Liver (tissue), 8 donors: ENCODE measurements at regions not wholly inside any gene's neighbourhood (a gene's known extent, or its start where the extent isn't known, plus 50 kb on each side); places are given as distances from the start of the nearest gene placed in this dataset.

Experiments used
- DNase-seq: peaks from one replicate; pipeline ENCODE4 v3.0.0-alpha.2; 2017; ENCODE audit warnings: low spot score
- H3K27ac ChIP-seq, 2 donors: one replicate each; pipeline ENCODE4 v1.7.0; 2013; ENCODE audit warnings: inconsistent platforms in 2 of 2, low read length in 2 of 2, control low read depth in 1 of 2, low read depth in 1 of 2, mild to moderate bottlenecking in 1 of 2
- H3K27me3 ChIP-seq, 4 donors: one replicate each; pipeline versions ENCODE4 v1.6.1 to v1.7.0; 2013; ENCODE audit warnings: low read length in 3 of 4, inconsistent platforms in 1 of 4, mild to moderate bottlenecking in 1 of 4, moderate library complexity in 1 of 4; ENCODE audit not compliant: control insufficient read depth in 4 of 4, insufficient read depth in 4 of 4
- H3K36me3 ChIP-seq, 4 donors: one replicate each; pipeline versions ENCODE4 v1.6.1 to v1.7.0; 2013; ENCODE audit warnings: low read length in 3 of 4, mild to moderate bottlenecking in 3 of 4, low read depth in 1 of 4, moderate library complexity in 1 of 4; ENCODE audit not compliant: control insufficient read depth in 4 of 4, insufficient read depth in 3 of 4
- H3K4me1 ChIP-seq, 4 donors: one replicate each; pipeline versions ENCODE4 v1.6.1 to v1.7.0; 2013; ENCODE audit warnings: low read length in 3 of 4, mild to moderate bottlenecking in 3 of 4, moderate library complexity in 1 of 4; ENCODE audit not compliant: control insufficient read depth in 4 of 4, insufficient read depth in 4 of 4
- H3K4me3 ChIP-seq, 3 donors: one replicate each; pipeline versions ENCODE4 v1.6.1 to v1.7.0; 2013; ENCODE audit warnings: low read length in 3 of 3, control low read depth in 1 of 3, low read depth in 1 of 3, mild to moderate bottlenecking in 1 of 3
- H3K9ac ChIP-seq, 2 donors: one replicate each; pipeline ENCODE4 v1.7.0; 2013; ENCODE audit warnings: low read length in 2 of 2, mild to moderate bottlenecking in 2 of 2, moderate library complexity in 2 of 2, control low read depth in 1 of 2, low read depth in 1 of 2
- H3K9me3 ChIP-seq, 4 donors: one replicate each; pipeline versions ENCODE4 v1.6.1 to v1.7.0; 2013; ENCODE audit warnings: low read length in 3 of 4; ENCODE audit not compliant: control insufficient read depth in 4 of 4
- ATF3 ChIP-seq: IDR thresholded peaks from 2 replicates; pipeline ENCODE4 v1.6.1; 2016; ENCODE audit warnings: antibody characterized with exemption
- CTCF ChIP-seq: fragments of 150-350 bp; IDR thresholded peaks from 2 replicates; pipeline ENCODE4 v1.5.1; 2017; ENCODE audit warnings: improper control_type of control experiment, low read depth, low read length; ENCODE audit not compliant: missing input control
- EGR1 ChIP-seq, 2 donors: IDR thresholded peaks; 2 replicates each; pipeline ENCODE4 v1.6.1; 2016 to 2018; ENCODE audit warnings: antibody characterized with exemption in 2 of 2, low read depth in 2 of 2
- FOXA1 ChIP-seq: IDR thresholded peaks from 2 replicates; pipeline ENCODE4 v1.6.1; 2016; ENCODE audit warnings: antibody characterized with exemption
- FOXA2 ChIP-seq: IDR thresholded peaks from 2 replicates; pipeline ENCODE4 v1.6.1; 2016; ENCODE audit warnings: antibody characterized with exemption
- GABPA ChIP-seq, 2 donors: IDR thresholded peaks in 1 of 2; conservative IDR thresholded peaks in 1 of 2; 2 replicates each; pipeline ENCODE4 v1.6.1; 2016; ENCODE audit warnings: antibody characterized with exemption in 2 of 2, mild to moderate bottlenecking in 1 of 2, moderate library complexity in 1 of 2
- HNF4A ChIP-seq, 2 donors: conservative IDR thresholded peaks; 2 replicates each; pipeline ENCODE4 v1.6.1; 2016; ENCODE audit warnings: antibody characterized with exemption in 2 of 2, mild to moderate bottlenecking in 2 of 2
- HNF4G ChIP-seq: IDR thresholded peaks from 2 replicates; pipeline ENCODE4 v1.6.1; 2016; ENCODE audit warnings: antibody characterized with exemption
- JUND ChIP-seq, 2 donors: IDR thresholded peaks; 2 replicates each; pipeline ENCODE4 v1.6.1; 2016; ENCODE audit warnings: antibody characterized with exemption in 2 of 2
- MAX ChIP-seq: IDR thresholded peaks from 2 replicates; pipeline ENCODE4 v1.6.1; 2016; ENCODE audit warnings: antibody characterized with exemption
- NR2F2 ChIP-seq: IDR thresholded peaks from 2 replicates; pipeline ENCODE4 v1.6.1; 2016; ENCODE audit warnings: antibody characterized with exemption
- RAD21 ChIP-seq, 2 donors: IDR thresholded peaks; 2 replicates each; pipeline ENCODE4 v1.6.1; 2016; ENCODE audit warnings: antibody characterized with exemption in 2 of 2, mild to moderate bottlenecking in 2 of 2
- REST ChIP-seq: IDR thresholded peaks from 2 replicates; pipeline ENCODE4 v1.6.1; 2016; ENCODE audit warnings: antibody characterized with exemption, mild to moderate bottlenecking
- RXRA ChIP-seq, 2 donors: IDR thresholded peaks; 2 replicates each; pipeline ENCODE4 v1.6.1; 2017 to 2018; ENCODE audit warnings: antibody characterized with exemption in 2 of 2, mild to moderate bottlenecking in 1 of 2
- SP1 ChIP-seq: IDR thresholded peaks from 2 replicates; pipeline ENCODE4 v1.6.1; 2018; ENCODE audit warnings: antibody characterized with exemption, mild to moderate bottlenecking
- TAF1 ChIP-seq: conservative IDR thresholded peaks from 2 replicates; pipeline ENCODE4 v1.6.1; 2016; ENCODE audit warnings: antibody characterized with exemption, mild to moderate bottlenecking
- YY1 ChIP-seq: IDR thresholded peaks from 2 replicates; pipeline ENCODE4 v1.6.1; 2016; ENCODE audit warnings: antibody characterized with exemption, mild to moderate bottlenecking
- ZBTB33 ChIP-seq: IDR thresholded peaks from 2 replicates; pipeline ENCODE4 v1.6.1; 2016; ENCODE audit warnings: antibody characterized with exemption
- WGBS: extraction: QIAGEN DNeasy Blood & Tissue Kit; methylation state at CpG from one replicate; pipeline ENCODE4 v1.1.7; 2013; 5-methylcytosine and 5-hydroxymethylcytosine counted together
- donor health status: healthy.
- donor health status: healthy.
- donor health status: healthy.
- donor health status: healthy.
- donor health status: healthy.

GRCh38 chr6:150531957-150532356 is 67.7 kb upstream of the PLEKHG1 start:
- Histone ChIP-seq H3K9me3 (no peaks in the 10 kb centered on the region), H3K4me3 (no peak overlapping the region), H3K27ac (no peak overlapping the region), H3K27me3 (no peaks in the 10 kb centered on the region), H3K4me1 (peaks cover 3 to 14% (median 11%) of the 10 kb centered on the region in 4 donors), H3K9ac (no peak overlapping the region), H3K36me3 (no peaks in the 10 kb centered on the region)
- DNase-seq, result no peak
- TF ChIP-seq NR2F2, result no peak
- 93% methylated on average over 1 of the region's 1 CpG for WGBS

GRCh38 chr6:150534553-150534952 is 65.1 kb upstream of the PLEKHG1 start:
- no peak for DNase-seq
- 92% methylated on average over 5 of the region's 5 CpGs for WGBS
- Histone ChIP-seq H3K4me1 (peaks cover 3 to 22% (median 15%) of the 10 kb centered on the region in 4 donors), H3K27ac (no peak overlapping the region), H3K9ac (no peak overlapping the region), H3K36me3 (no peaks in the 10 kb centered on the region), H3K9me3 (no peaks in the 10 kb centered on the region), H3K4me3 (no peak overlapping the region), H3K27me3 (no peaks in the 10 kb centered on the region)
- TF ChIP-seq FOXA1, result no peak
- no peak for TF ChIP-seq NR2F2
- TF ChIP-seq EGR1 (IDR thresholded peaks at IDR 0.05; ENCODE audit: low read depth in 2 of 2), result no peak
- no peak for TF ChIP-seq RAD21 (IDR thresholded peaks at IDR 0.05)
- TF ChIP-seq REST, result no peak
- TF ChIP-seq HNF4A (conservative IDR thresholded peaks at IDR 0.05), result no peak
- no peak for TF ChIP-seq ATF3
- no peak for TF ChIP-seq FOXA2
- no peak for TF ChIP-seq RXRA (IDR thresholded peaks at IDR 0.05)
- no peak for TF ChIP-seq HNF4G
- no peak for TF ChIP-seq CTCF
- TF ChIP-seq ZBTB33, result no peak
- TF ChIP-seq JUND (IDR thresholded peaks at IDR 0.05), result no peak
- TF ChIP-seq YY1, result no peak
- TF ChIP-seq SP1, result no peak
- no peak for TF ChIP-seq MAX
- no peak for TF ChIP-seq GABPA (IDR thresholded peaks at IDR 0.05 in 1 of 2, conservative IDR thresholded peaks at IDR 0.05 in 1 of 2)
- TF ChIP-seq TAF1, result no peak
